PC-9 (cell line): ENCODE measurements at regions not wholly inside any gene's neighbourhood (a gene's known extent, or its start where the extent isn't known, plus 50 kb on each side); places are given as distances from the start of the nearest gene placed in this dataset.

Experiments
- BruUV-seq: library from RNA; stranded (reverse); fragments of 400-500 nt; replicated peaks from 2 replicates; lab custom pipeline; 2021; lab: Mats Ljungman, UMichigan
- CTCF ChIA-PET: fragments of 300-600 bp; sonication (Branson Sonifier 250); formaldehyde crosslinking; loops from one replicate; lab custom pipeline; 2022; ENCODE audit warnings: antibody characterized with exemption; lab: Charles Lee
- POLR2A ChIA-PET: fragments of 300-600 bp; sonication (Branson Sonifier 250); formaldehyde crosslinking; loops from one replicate; lab custom pipeline; 2022; ENCODE audit warnings: antibody characterized with exemption; ENCODE audit not compliant: unreplicated experiment; lab: Charles Lee
- DNase-seq, 2 experiments: peaks; one replicate each; pipeline versions ENCODE4 v3.0.0 to v3.0.0-alpha.2; 2015 to 2022; ENCODE audit warnings: mixed read lengths in 1 of 2
- H2AFZ ChIP-seq: fragments of 200-600 bp; sonication (generic); 2 replicates; pipeline ENCODE4 v1.8.1; 2017; ENCODE audit warnings: antibody characterized with exemption
- H3F3A ChIP-seq: fragments of 200-600 bp; sonication (generic); 2 replicates; pipeline ENCODE4 v1.8.1; 2017; ENCODE audit warnings: antibody characterized with exemption, mild to moderate bottlenecking, low read depth; ENCODE audit not compliant: insufficient read depth
- H3K27ac ChIP-seq: fragments of 200-600 bp; sonication (generic); 2 replicates; pipeline ENCODE4 v1.6.1; 2016; ENCODE audit warnings: mixed run types
- H3K27me3 ChIP-seq: fragments of 200-600 bp; sonication (generic); 2 replicates; pipeline ENCODE4 v1.6.1; 2016; ENCODE audit warnings: low read depth, mixed run types; ENCODE audit not compliant: insufficient read depth
- H3K36me3 ChIP-seq: fragments of 200-600 bp; sonication (generic); 2 replicates; pipeline ENCODE4 v1.6.1; 2016; ENCODE audit warnings: low read depth, mixed run types
- H3K4me1 ChIP-seq: fragments of 200-600 bp; sonication (generic); replicated peaks from 2 replicates; pipeline ENCODE4 v1.6.1; 2016; ENCODE audit warnings: mixed run types; ENCODE audit not compliant: insufficient read depth
- H3K4me2 ChIP-seq: fragments of 200-600 bp; sonication (generic); 2 replicates; pipeline ENCODE4 v1.6.1; 2017; ENCODE audit warnings: mixed run types
- H3K4me3 ChIP-seq: fragments of 200-600 bp; sonication (generic); 2 replicates; pipeline ENCODE4 v1.6.1; 2016; ENCODE audit warnings: mixed run types
- H3K79me2 ChIP-seq: fragments of 200-600 bp; sonication (generic); 2 replicates; pipeline ENCODE4 v1.6.1; 2017; ENCODE audit warnings: low read depth, mixed run types
- H3K9me2 ChIP-seq: fragments of 200-600 bp; sonication (generic); 2 replicates; pipeline ENCODE4 v1.8.1; 2017; ENCODE audit warnings: mild to moderate bottlenecking; ENCODE audit not compliant: insufficient read depth
- H3K9me3 ChIP-seq: fragments of 200-600 bp; sonication (generic); 2 replicates; pipeline ENCODE4 v1.8.1; 2016; ENCODE audit warnings: low read depth; ENCODE audit not compliant: insufficient read depth
- H4K20me1 ChIP-seq: fragments of 200-600 bp; sonication (generic); 2 replicates; pipeline ENCODE4 v1.8.1; 2017; ENCODE audit not compliant: insufficient read depth
- EZH2 ChIP-seq: fragments of 200-600 bp; sonication (generic); IDR thresholded peaks from 2 replicates; pipeline ENCODE4 v1.8.0; 2017; ENCODE audit warnings: antibody characterized with exemption, low read depth
- intact Hi-C: fragments of 100-400 bp; cut with micrococcal nuclease; formaldehyde crosslinking; loops from one replicate; pipeline ENCODE4 v1.10.0; 2022; ENCODE audit not compliant: unreplicated experiment
- TF ChIP-seq, protein P1 (sequence below): fragments of 200-600 bp; sonication (generic); conservative IDR thresholded peaks from 2 replicates; pipeline ENCODE4 v1.6.1; 2017; ENCODE audit warnings: mixed run types, antibody characterized with exemption, mild to moderate bottlenecking, moderate library complexity

DNA sequence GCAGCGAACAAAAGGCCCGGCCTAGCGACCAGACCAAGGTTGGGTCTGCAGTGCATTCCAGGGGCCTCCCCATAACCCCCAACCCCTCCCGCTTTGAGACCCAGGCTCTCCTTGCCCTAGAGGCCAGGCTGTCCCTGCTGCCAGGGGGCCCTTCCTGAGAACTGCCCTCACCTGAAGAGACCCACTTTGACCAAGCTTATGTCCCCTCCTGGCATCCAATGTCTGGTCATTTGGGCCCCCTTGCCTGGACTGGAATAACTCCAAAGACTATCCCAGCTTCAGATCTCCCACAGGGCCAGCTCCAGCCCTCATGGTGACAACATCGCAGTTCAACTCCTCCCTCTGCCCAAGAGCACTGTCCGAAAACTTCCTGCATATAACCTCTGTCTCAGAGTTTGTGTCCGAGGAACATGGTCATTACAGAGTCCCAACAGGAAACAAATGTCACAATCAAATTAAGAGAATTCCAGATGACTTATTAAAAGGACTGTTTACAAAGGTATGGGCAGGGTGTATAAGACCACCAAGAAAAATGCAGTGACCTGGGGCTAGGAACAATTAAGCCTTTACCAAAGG is 125.0 kb downstream of the BANF2 start:
- intact Hi-C loops = no loop called here
- Histone ChIP-seq H3K9me3 (no peaks in the 10 kb centered on the region), H3K4me2 (no peak overlapping the region), H3K27me3 (no peaks in the 10 kb centered on the region), H3K79me2 (no peaks in the 10 kb centered on the region), H2AFZ (no peak overlapping the region), H3K4me3 (no peak overlapping the region), H3K4me1 (0 out of 2 replicates have a peak, but pooled peaks cover 3% of the 10 kb centered on the region), H3K9me2 (no peaks in the 10 kb centered on the region), H4K20me1 (no peaks in the 10 kb centered on the region), H3F3A (no peaks in the 10 kb centered on the region), H3K36me3 (no peaks in the 10 kb centered on the region), H3K27ac (no peak overlapping the region)
- BruUV-seq = no TSS peak
- DNase-seq = no peak
- no peak for TF ChIP-seq EZH2
- TF ChIP-seq, protein P1, sequence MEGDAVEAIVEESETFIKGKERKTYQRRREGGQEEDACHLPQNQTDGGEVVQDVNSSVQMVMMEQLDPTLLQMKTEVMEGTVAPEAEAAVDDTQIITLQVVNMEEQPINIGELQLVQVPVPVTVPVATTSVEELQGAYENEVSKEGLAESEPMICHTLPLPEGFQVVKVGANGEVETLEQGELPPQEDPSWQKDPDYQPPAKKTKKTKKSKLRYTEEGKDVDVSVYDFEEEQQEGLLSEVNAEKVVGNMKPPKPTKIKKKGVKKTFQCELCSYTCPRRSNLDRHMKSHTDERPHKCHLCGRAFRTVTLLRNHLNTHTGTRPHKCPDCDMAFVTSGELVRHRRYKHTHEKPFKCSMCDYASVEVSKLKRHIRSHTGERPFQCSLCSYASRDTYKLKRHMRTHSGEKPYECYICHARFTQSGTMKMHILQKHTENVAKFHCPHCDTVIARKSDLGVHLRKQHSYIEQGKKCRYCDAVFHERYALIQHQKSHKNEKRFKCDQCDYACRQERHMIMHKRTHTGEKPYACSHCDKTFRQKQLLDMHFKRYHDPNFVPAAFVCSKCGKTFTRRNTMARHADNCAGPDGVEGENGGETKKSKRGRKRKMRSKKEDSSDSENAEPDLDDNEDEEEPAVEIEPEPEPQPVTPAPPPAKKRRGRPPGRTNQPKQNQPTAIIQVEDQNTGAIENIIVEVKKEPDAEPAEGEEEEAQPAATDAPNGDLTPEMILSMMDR = no peak
- POLR2A ChIA-PET = no interaction called here
- CTCF ChIA-PET = no interaction called here

DNA sequence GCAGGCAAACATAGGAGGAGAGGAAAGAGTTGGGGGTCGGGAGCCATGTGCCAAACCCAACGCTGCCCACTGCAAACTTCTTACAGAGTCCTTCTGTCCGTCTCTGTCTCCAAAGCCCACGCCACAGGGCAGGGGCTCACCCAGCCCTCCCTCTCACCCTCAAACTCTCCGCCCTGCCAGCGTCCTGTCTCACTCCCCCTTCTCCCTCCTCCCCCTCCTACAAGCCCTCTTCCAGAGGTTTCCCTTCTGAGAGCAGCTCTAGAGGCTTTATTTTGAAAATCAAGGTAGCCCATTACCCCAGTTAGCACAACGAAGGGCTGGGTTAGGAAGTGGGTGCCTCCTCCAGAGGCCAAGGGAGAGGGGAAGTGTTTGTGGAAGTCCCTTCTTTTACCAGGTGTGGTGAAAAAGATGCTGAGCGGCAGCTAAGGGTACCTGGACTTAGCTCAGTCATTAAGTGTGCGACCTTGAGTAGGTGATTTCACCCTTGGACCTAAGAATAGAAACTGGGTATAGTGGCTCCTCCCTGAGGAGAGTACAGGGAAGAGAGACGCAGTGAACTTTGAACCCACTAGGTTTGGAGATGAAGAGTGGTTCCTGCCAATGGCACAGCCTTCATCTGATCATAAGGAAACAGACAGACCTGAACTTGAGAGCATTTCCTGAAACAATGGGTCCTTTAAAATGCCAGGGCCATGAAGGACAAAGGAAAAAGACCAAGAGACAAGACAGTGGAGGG is 123.8 kb downstream of the BANF2 start:
- TF ChIP-seq, protein P1 = no peak
- no peak for TF ChIP-seq EZH2
- Histone ChIP-seq H3K27ac (no peak overlapping the region), H3F3A (no peaks in the 10 kb centered on the region), H3K36me3 (no peaks in the 10 kb centered on the region), H3K9me2 (no peaks in the 10 kb centered on the region), H3K79me2 (no peaks in the 10 kb centered on the region), H3K4me2 (no peak overlapping the region), H3K4me1 (0 out of 2 replicates have a peak, but pooled peaks cover 3% of the 10 kb centered on the region), H2AFZ (no peak overlapping the region), H3K4me3 (no peak overlapping the region), H3K9me3 (0 out of 2 replicates have a peak, but pooled peaks cover 3% of the 10 kb centered on the region), H4K20me1 (no peaks in the 10 kb centered on the region), H3K27me3 (no peaks in the 10 kb centered on the region)
- DNase-seq = no peak
- intact Hi-C loops = no loop called here
- ChIA-PET CTCF (interaction anchor here (0.5 kb wide), 1 partner anchor 172 kb away, joined by 4 read pairs; no protein-coding TSS in a partner anchor), POLR2A (no interaction called here)
- no TSS peak for BruUV-seq

DNA sequence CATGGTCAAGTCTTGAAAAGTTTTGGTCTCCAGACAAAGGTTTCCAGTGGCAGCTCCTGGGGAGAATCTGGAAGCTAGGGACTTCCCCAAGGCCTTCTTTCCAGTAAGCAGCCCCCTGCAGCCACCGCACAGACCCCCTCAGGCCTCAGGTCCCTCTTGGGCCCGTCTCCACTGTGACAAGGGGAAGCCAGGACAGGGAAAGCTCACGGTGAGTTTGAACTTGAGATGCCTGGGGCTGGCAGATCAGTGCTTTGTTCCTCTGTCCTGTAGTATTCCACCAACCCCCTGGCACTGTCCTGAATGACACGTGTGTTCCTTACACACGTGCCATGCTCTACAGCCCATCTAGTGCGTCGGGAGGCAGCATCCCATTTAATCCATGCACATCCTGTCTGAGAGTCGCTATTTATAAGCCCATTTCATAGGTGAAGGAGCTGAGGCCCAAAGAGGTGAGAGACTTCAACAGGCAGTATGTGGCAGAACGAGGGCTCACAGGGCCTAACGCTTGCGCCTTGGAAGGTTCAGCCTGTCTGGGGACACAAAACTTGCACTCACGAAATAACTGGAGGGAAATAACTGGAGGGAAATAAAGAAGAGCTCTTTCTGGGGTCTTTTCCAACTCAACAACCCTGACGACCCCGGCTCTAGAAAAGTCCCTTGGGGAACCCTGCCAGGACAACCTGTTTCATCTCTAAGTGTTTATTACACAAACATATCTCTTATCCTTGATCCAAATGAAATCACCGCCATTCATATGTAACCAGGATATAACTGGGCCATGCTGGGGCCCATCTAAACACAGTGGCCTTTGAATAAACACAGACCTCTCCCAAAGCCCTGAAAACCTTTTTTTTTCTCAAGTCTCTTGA is 123.0 kb downstream of the BANF2 start:
- no peak for DNase-seq
- BruUV-seq = no TSS peak
- 0 out of 2 replicates have a peak, but pooled peaks cover 3% of the 10 kb centered on the region for H3K9me3 ChIP-seq
- no peaks in the 10 kb centered on the region for H3K36me3 ChIP-seq
- H2AFZ ChIP-seq = no peak overlapping the region
- TF ChIP-seq, protein P1 = no peak
- no peak for TF ChIP-seq EZH2
- no peaks in the 10 kb centered on the region for H3F3A ChIP-seq
- no peaks in the 10 kb centered on the region for H3K27me3 ChIP-seq
- H3K9me2 ChIP-seq = no peaks in the 10 kb centered on the region
- intact Hi-C loops = no loop called here
- no peaks in the 10 kb centered on the region for H4K20me1 ChIP-seq
- no peaks in the 10 kb centered on the region for H3K79me2 ChIP-seq
- POLR2A ChIA-PET = no interaction called here
- H3K4me1 ChIP-seq = 0 out of 2 replicates have a peak, but pooled peaks cover 3% of the 10 kb centered on the region
- no peak overlapping the region for H3K4me3 ChIP-seq
- no peak overlapping the region for H3K4me2 ChIP-seq
- H3K27ac ChIP-seq = no peak overlapping the region
- CTCF ChIA-PET = interaction anchor here (0.5 kb wide), 1 partner anchor 172 kb away, joined by 4 read pairs; no protein-coding TSS in a partner anchor
